Fibroblast of lung (primary cell): ENCODE measurements at regions not wholly inside any gene's neighbourhood (a gene's known extent, or its start where the extent isn't known, plus 50 kb on each side); places are given as distances from the start of the nearest gene placed in this dataset.
"Not testable (repeated sequence)": the region's sequence is repeated elsewhere in the genome, so short reads cannot be mapped to it uniquely, and the experiment has no call there.

Experiments used
- DNase-seq, 2 donors: peaks; one replicate each; pipeline versions ENCODE4 v3.0.0 to v3.0.0-alpha.2; 2010; ENCODE audit warnings: low read depth in 2 of 2
- H2AFZ ChIP-seq: 2 replicates; pipeline ENCODE4 v1.5.1; 2012; ENCODE audit warnings: low read length, control low read depth, inconsistent platforms
- H3K27ac ChIP-seq: 2 replicates; pipeline ENCODE4 v1.5.1; 2011; ENCODE audit warnings: low read length, control low read depth; ENCODE audit not compliant: insufficient read depth
- H3K27me3 ChIP-seq: 2 replicates; pipeline ENCODE4 v1.5.1; 2011; ENCODE audit warnings: mild to moderate bottlenecking, low read length; ENCODE audit not compliant: control insufficient read depth, insufficient read depth
- H3K36me3 ChIP-seq: 2 replicates; pipeline ENCODE4 v1.5.1; 2011; ENCODE audit warnings: low read length; ENCODE audit not compliant: control insufficient read depth, insufficient read depth
- H3K4me1 ChIP-seq: 2 replicates; pipeline ENCODE4 v1.5.1; 2011; ENCODE audit warnings: low read length; ENCODE audit not compliant: control insufficient read depth, insufficient read depth; ENCODE audit errors: extremely low read depth
- H3K4me2 ChIP-seq: 2 replicates; pipeline ENCODE4 v1.5.1; 2011; ENCODE audit warnings: low read length, control low read depth; ENCODE audit not compliant: insufficient read depth; ENCODE audit errors: extremely low read depth
- H3K4me3 ChIP-seq, 4 experiments: fragments of 200-600 bp in 1 of 4; sonication (generic) in 1 of 4; replicated peaks in 1 of 4; 2 replicates each; pipeline ENCODE4 v1.5.1; 2011 to 2016; ENCODE audit warnings: low read length in 4 of 4, low read depth in 3 of 4, mild to moderate bottlenecking in 3 of 4, control low read depth in 2 of 4, inconsistent platforms in 1 of 4, mixed read lengths in 1 of 4; ENCODE audit not compliant: insufficient read depth in 1 of 4; ENCODE audit errors: control extremely low read depth in 1 of 4
- H3K79me2 ChIP-seq: 2 replicates; pipeline ENCODE4 v1.5.1; 2012; ENCODE audit warnings: mild to moderate bottlenecking, low read length, inconsistent platforms; ENCODE audit not compliant: control insufficient read depth, insufficient read depth
- H3K9ac ChIP-seq: 2 replicates; pipeline ENCODE4 v1.5.1; 2011; ENCODE audit warnings: mild to moderate bottlenecking, low read length, control low read depth; ENCODE audit not compliant: insufficient read depth
- H3K9me3 ChIP-seq: 2 replicates; pipeline ENCODE4 v1.5.1; 2012; ENCODE audit warnings: low read depth, low read length; ENCODE audit not compliant: control insufficient read depth, insufficient read depth
- H4K20me1 ChIP-seq: 2 replicates; pipeline ENCODE4 v1.5.1; 2011; ENCODE audit warnings: low read length; ENCODE audit not compliant: control insufficient read depth, insufficient read depth; ENCODE audit errors: extremely low read depth
- EZH2 ChIP-seq: IDR thresholded peaks from 2 replicates; pipeline ENCODE4 v1.5.1; 2012; ENCODE audit warnings: low read length, control low read depth, mild to moderate bottlenecking; ENCODE audit errors: missing control alignments
- TF ChIP-seq, protein P1 (sequence below), 2 donors: IDR thresholded peaks in 1 of 2; conservative IDR thresholded peaks in 1 of 2; 1 replicate in 1 of 2; 2 replicates in 1 of 2; pipeline ENCODE4 v1.5.1; 2011 to 2012; ENCODE audit warnings: low read length in 2 of 2, control low read depth in 1 of 2, inconsistent platforms in 1 of 2, low read depth in 1 of 2, mild to moderate bottlenecking in 1 of 2

DNA sequence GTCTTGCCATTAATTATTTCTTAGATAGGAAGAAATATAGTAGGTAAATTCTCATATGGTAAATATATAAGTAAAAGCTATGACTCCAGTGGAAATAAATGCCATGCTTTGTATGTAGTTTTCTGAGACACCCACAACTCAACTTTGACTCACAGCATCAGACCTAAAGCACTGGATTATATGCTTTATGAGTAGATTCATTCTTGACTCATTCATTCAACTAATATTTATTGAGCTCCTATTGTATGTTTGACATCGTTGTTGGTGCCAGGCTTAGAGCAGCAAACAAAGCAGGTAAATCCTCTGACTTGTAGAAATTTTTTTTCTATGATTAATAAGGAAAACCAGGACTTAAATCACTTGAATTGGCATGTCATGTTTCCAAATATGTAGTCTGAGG lies 211.4 kb downstream of the PTPRC start:
- no peak for DNase-seq
- no peak overlapping the region for H3K4me2 ChIP-seq
- H3K36me3 ChIP-seq, result no peaks in the 10 kb centered on the region
- H3K27me3 ChIP-seq, result no peaks in the 10 kb centered on the region
- no peaks in the 10 kb centered on the region for H3K4me1 ChIP-seq
- H3K79me2 ChIP-seq, result no peaks in the 10 kb centered on the region
- no peaks in the 10 kb centered on the region for H4K20me1 ChIP-seq
- H3K9me3 ChIP-seq, result no peaks in the 10 kb centered on the region
- no peak for TF ChIP-seq EZH2
- TF ChIP-seq, protein P1, sequence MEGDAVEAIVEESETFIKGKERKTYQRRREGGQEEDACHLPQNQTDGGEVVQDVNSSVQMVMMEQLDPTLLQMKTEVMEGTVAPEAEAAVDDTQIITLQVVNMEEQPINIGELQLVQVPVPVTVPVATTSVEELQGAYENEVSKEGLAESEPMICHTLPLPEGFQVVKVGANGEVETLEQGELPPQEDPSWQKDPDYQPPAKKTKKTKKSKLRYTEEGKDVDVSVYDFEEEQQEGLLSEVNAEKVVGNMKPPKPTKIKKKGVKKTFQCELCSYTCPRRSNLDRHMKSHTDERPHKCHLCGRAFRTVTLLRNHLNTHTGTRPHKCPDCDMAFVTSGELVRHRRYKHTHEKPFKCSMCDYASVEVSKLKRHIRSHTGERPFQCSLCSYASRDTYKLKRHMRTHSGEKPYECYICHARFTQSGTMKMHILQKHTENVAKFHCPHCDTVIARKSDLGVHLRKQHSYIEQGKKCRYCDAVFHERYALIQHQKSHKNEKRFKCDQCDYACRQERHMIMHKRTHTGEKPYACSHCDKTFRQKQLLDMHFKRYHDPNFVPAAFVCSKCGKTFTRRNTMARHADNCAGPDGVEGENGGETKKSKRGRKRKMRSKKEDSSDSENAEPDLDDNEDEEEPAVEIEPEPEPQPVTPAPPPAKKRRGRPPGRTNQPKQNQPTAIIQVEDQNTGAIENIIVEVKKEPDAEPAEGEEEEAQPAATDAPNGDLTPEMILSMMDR (conservative IDR thresholded peaks at IDR 0.05 in 1 of 2, IDR thresholded peaks at IDR 0.05 in 1 of 2; ENCODE audit: low read depth in 1 of 2, low read length in 2 of 2), result no peak
- no peak overlapping the region for H3K4me3 ChIP-seq
- H2AFZ ChIP-seq, result no peak overlapping the region
- H3K27ac ChIP-seq, result no peak overlapping the region
- no peak overlapping the region for H3K9ac ChIP-seq

DNA sequence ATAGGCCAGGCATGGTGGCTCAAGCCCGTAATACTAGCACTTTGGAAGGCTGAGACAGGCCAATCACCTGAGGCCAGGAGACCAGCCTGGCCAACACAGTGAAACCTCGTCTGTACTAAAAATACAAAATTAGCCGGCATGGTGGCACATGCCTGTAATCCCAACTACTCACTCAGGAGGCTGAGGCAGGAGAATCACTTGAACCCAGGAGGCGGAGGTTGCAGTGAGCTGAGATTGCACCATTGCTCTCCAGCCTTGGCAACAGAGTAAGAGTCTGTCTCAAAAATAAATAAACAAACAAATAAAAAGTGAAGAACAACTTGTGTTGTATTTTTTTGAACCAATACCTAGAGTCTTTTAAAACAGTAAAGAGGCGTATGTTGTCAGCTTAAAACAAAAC lies 212.1 kb downstream of the PTPRC start:
- not testable (repeated sequence) for H3K4me2 ChIP-seq, H3K4me1 ChIP-seq, H2AFZ ChIP-seq, H3K79me2 ChIP-seq, H3K9me3 ChIP-seq, H3K27ac ChIP-seq, H3K36me3 ChIP-seq, H4K20me1 ChIP-seq, H3K9ac ChIP-seq, H3K27me3 ChIP-seq, DNase-seq, H3K4me3 ChIP-seq

DNA sequence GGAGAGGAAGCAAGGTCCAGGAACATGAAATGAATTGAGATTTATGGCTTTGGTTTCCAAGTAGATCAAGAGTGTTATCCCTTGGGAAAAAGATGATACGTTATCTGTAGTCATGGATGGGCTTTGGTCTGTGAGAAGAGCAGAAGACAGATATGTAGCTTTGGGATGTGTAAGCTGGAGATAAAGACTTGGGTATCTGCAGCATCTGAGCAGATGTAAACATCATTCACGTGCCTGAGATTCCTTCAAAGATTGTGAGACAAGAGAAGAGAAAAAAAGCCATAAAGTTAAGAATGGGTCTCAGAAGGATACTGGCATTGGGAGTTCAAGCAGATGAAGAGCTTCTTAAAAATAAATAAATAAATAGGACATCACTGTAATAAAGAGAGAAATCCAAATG lies 217.8 kb downstream of the PTPRC start:
- no peak for TF ChIP-seq EZH2
- TF ChIP-seq, protein P1 (conservative IDR thresholded peaks at IDR 0.05 in 1 of 2, IDR thresholded peaks at IDR 0.05 in 1 of 2; ENCODE audit: low read depth in 1 of 2, low read length in 2 of 2), result no peak
- H3K9ac ChIP-seq, result no peak overlapping the region
- H4K20me1 ChIP-seq, result no peaks in the 10 kb centered on the region
- no peak for DNase-seq
- H3K27ac ChIP-seq, result no peak overlapping the region
- H3K9me3 ChIP-seq, result no peaks in the 10 kb centered on the region
- H3K4me1 ChIP-seq, result no peaks in the 10 kb centered on the region
- H3K79me2 ChIP-seq, result no peaks in the 10 kb centered on the region
- H3K4me2 ChIP-seq, result no peak overlapping the region
- peaks cover 2% of the 10 kb centered on the region for H3K36me3 ChIP-seq
- no peaks in the 10 kb centered on the region for H3K27me3 ChIP-seq
- H3K4me3 ChIP-seq, result no peak overlapping the region
- no peak overlapping the region for H2AFZ ChIP-seq

DNA sequence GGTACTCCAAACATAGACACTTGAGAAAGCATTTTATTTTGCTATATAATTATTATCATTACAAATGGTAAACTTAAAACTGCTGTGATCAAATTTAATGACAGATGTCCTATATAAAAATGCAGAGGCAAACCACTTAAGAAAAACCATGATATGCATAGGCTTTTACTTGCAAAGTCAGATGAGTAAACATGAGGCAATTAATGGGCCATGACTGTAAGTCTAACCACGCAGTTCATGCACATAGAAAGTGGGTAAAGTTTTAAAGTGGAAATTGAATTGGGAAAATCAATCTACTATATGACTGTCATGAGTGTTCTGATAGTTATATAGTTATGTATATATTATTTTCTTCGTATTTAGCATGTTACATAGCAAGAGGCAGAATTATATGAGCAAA lies 219.2 kb downstream of the PTPRC start:
- H3K36me3 ChIP-seq, result peaks cover 2% of the 10 kb centered on the region
- H3K79me2 ChIP-seq, result no peaks in the 10 kb centered on the region
- DNase-seq, result no peak
- H3K9ac ChIP-seq, result no peak overlapping the region
- no peak overlapping the region for H2AFZ ChIP-seq
- no peak overlapping the region for H3K4me3 ChIP-seq
- H3K4me2 ChIP-seq, result no peak overlapping the region
- no peak overlapping the region for H3K27ac ChIP-seq
- no peaks in the 10 kb centered on the region for H3K9me3 ChIP-seq
- H4K20me1 ChIP-seq, result no peaks in the 10 kb centered on the region
- no peaks in the 10 kb centered on the region for H3K27me3 ChIP-seq
- no peak for TF ChIP-seq EZH2
- TF ChIP-seq, protein P1 (conservative IDR thresholded peaks at IDR 0.05 in 1 of 2, IDR thresholded peaks at IDR 0.05 in 1 of 2; ENCODE audit: low read depth in 1 of 2, low read length in 2 of 2), result no peak
- no peaks in the 10 kb centered on the region for H3K4me1 ChIP-seq
